ENCODE measurements at regions not wholly inside any gene's neighbourhood (a gene's known extent, or its start where the extent isn't known, plus 50 kb on each side); places are given as distances from the start of the nearest gene placed in this dataset.

- TF ChIP-seq CTCF (conservative IDR thresholded peaks at IDR 0.05; ENCODE audit: low read length): no peak
- TF ChIP-seq EZH2phosphoT487 (IDR thresholded peaks at IDR 0.05; ENCODE audit: borderline replicate concordance): no peak
Measured at GRCh38 chr20:40359131-40359912, 329.7 kb downstream of the MAFB start.
